Left lung (tissue), 4 donors: ENCODE measurements at regions not wholly inside any gene's neighbourhood (a gene's known extent, or its start where the extent isn't known, plus 50 kb on each side); places are given as distances from the start of the nearest gene placed in this dataset.
"Not testable (repeated sequence)": the region's sequence is repeated elsewhere in the genome, so short reads cannot be mapped to it uniquely, and the experiment has no call there.

Source experiments
- ATAC-seq: fragments of 200-7000 bp; cut with Tn5 transposase; one replicate; pipeline ENCODE4 v1.9.1; 2020; ENCODE audit warnings: moderate library complexity
- DNase-seq, 4 donors: peaks; one replicate each; pipeline ENCODE4 v3.0.0-alpha.2; 2013 to 2020
- H3K27ac ChIP-seq, 2 donors: fragments of 200-600 bp; sonication (generic) in 1 of 2; one replicate each; pipeline versions ENCODE4 v1.5.0 to v1.8.0; 2020 to 2021
- H3K27me3 ChIP-seq, 2 donors: fragments of 200-600 bp; sonication (generic) in 1 of 2; one replicate each; pipeline versions ENCODE4 v1.5.0 to v1.8.0; 2020 to 2021
- H3K36me3 ChIP-seq, 2 donors: fragments of 200-600 bp; sonication (generic) in 1 of 2; one replicate each; pipeline versions ENCODE4 v1.5.0 to v1.8.0; 2020 to 2021
- H3K4me1 ChIP-seq, 2 donors: fragments of 200-600 bp; one replicate each; pipeline ENCODE4 v1.8.0; 2021
- H3K4me3 ChIP-seq, 2 donors: fragments of 200-600 bp; sonication (generic) in 1 of 2; one replicate each; pipeline versions ENCODE4 v1.5.0 to v1.8.0; 2020 to 2021; ENCODE audit warnings: mild to moderate bottlenecking in 1 of 2
- H3K9me3 ChIP-seq, 2 donors: fragments of 200-600 bp; sonication (generic) in 1 of 2; one replicate each; pipeline versions ENCODE4 v1.5.0 to v1.8.0; 2020 to 2021
- intact Hi-C, 2 donors: fragments of 100-400 bp; cut with DNase I; formaldehyde crosslinking; loops; one replicate each; pipeline versions ENCODE4 v1.11.2 to v1.14.2; 2022
- TF ChIP-seq, protein P1 (sequence below), 2 donors: fragments of 200-600 bp; sonication (generic) in 1 of 2; IDR thresholded peaks; one replicate each; pipeline versions ENCODE4 v1.5.0 to v1.8.0; 2021; ENCODE audit warnings: antibody characterized with exemption in 2 of 2
- donor health status: DM: no; HTN: yes; CAD: no.
- donor health status: DM: no; HTN: no; CAD: no.

DNA sequence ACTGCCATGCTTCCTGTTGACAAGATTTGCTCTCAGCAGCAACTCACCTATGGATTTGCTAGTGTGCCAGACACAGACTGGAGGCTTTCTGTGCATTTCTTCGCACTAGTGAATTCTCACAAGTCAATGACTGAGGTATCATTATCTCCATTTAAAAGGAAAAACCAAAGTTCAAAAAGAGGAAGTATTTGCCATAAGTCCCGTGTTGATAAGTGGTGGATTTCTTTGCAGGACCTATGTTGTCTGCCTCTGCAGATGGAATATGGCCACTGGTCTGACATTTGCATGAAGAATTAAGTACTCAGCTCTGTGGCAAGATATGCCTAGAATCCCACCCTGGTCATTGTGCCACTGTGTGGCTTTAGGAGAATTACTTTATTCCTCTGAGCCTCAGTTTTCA, 299.6 kb downstream of the PAX3 start:
- H3K36me3 ChIP-seq: no peaks in the 10 kb centered on the region
- TF ChIP-seq, protein P1, sequence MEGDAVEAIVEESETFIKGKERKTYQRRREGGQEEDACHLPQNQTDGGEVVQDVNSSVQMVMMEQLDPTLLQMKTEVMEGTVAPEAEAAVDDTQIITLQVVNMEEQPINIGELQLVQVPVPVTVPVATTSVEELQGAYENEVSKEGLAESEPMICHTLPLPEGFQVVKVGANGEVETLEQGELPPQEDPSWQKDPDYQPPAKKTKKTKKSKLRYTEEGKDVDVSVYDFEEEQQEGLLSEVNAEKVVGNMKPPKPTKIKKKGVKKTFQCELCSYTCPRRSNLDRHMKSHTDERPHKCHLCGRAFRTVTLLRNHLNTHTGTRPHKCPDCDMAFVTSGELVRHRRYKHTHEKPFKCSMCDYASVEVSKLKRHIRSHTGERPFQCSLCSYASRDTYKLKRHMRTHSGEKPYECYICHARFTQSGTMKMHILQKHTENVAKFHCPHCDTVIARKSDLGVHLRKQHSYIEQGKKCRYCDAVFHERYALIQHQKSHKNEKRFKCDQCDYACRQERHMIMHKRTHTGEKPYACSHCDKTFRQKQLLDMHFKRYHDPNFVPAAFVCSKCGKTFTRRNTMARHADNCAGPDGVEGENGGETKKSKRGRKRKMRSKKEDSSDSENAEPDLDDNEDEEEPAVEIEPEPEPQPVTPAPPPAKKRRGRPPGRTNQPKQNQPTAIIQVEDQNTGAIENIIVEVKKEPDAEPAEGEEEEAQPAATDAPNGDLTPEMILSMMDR (IDR thresholded peaks at IDR 0.05): no peak
- no peak for ATAC-seq

DNA sequence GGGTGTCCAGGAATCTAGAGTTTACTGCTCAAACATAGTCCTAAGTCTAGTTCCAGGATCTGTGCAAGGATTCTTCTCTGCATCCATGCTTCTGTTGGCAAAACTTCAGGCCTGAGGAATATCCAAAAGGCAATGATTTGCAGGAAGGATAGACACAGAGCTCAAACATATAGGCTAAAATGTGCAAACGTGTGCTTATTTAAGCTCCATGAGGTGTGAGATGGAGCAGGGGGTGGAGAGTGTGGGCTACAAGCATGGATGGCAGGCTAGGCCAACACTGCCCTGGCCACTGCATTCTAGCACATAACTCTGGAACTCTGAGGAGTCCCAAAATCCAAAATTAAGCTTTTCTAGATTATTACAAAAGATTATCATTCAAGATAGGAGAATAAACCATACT, 301.1 kb downstream of the PAX3 start:
- DNase-seq: no peak
- Histone ChIP-seq H3K4me3 (no peak overlapping the region), H3K27me3 (no peaks in the 10 kb centered on the region), H3K27ac (no peak overlapping the region), H3K36me3 (no peaks in the 10 kb centered on the region), H3K4me1 (no peaks in the 10 kb centered on the region), H3K9me3 (no peaks in the 10 kb centered on the region)
- intact Hi-C loops: no loop called here
- no peak for ATAC-seq
- TF ChIP-seq, protein P1 (IDR thresholded peaks at IDR 0.05): no peak

More for the DNA sequence above, 299.6 kb downstream of the PAX3 start:
- Histone ChIP-seq H3K27ac (no peak overlapping the region), H3K4me3 (no peak overlapping the region), H3K9me3 (no peaks in the 10 kb centered on the region), H3K27me3 (no peaks in the 10 kb centered on the region), H3K4me1 (no peaks in the 10 kb centered on the region)
- no peak for DNase-seq
- intact Hi-C loops: no loop called here

DNA sequence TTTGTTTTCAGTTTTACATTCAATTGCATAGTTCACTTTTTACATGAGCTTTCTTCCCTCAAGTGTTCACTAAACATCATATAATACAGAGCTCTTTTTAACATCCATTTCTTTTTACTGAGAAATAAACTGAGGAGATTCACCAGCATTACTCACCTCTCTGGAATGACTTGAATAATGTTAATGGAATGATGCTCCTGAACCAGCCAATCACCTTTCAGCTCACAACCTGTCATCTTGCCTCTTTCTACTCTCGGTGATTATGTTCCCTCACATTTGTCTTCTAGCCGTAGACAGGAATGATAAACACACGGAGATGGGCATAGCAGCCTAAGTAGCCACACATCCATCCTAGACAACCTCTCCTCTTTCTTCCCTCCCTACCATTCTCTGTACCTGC, 301.7 kb downstream of the PAX3 start:
- intact Hi-C loops: no loop called here

DNA sequence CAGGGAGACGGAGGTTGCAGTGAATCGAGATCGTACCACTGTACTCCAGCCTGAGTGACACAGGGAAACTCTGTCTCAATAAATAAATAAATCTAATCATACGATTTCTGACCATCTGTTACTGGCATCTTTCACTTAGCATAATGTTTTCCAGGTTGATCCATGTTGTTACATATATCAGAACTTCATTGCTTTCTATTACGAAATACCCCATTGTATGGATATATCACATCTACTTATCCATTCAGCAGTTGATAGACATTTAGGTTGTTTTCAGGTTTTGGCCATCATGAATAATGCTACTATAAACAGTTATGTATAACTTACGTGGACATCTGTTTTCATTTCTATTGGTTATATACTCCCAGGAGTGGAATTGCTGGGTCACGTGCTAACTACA, 303.9 kb downstream of the PAX3 start:
- Histone ChIP-seq H3K36me3 (no peaks in the 10 kb centered on the region), H3K9me3 (no peaks in the 10 kb centered on the region), H3K4me3 (no peak overlapping the region), H3K27me3 (no peaks in the 10 kb centered on the region), H3K4me1 (no peaks in the 10 kb centered on the region), H3K27ac (no peak overlapping the region)
- DNase-seq (no peak), ATAC-seq (no peak)
- intact Hi-C loops: no loop called here
- TF ChIP-seq, protein P1 (IDR thresholded peaks at IDR 0.05): no peak

More for the DNA sequence above, 301.7 kb downstream of the PAX3 start:
- H3K36me3 ChIP-seq: no peaks in the 10 kb centered on the region
- no peak for ATAC-seq
- no peak for DNase-seq
- no peaks in the 10 kb centered on the region for H3K4me1 ChIP-seq
- H3K27me3 ChIP-seq: no peaks in the 10 kb centered on the region
- TF ChIP-seq, protein P1 (IDR thresholded peaks at IDR 0.05): no peak
- no peak overlapping the region for H3K4me3 ChIP-seq
- H3K9me3 ChIP-seq: no peaks in the 10 kb centered on the region
- H3K27ac ChIP-seq: no peak overlapping the region

DNA sequence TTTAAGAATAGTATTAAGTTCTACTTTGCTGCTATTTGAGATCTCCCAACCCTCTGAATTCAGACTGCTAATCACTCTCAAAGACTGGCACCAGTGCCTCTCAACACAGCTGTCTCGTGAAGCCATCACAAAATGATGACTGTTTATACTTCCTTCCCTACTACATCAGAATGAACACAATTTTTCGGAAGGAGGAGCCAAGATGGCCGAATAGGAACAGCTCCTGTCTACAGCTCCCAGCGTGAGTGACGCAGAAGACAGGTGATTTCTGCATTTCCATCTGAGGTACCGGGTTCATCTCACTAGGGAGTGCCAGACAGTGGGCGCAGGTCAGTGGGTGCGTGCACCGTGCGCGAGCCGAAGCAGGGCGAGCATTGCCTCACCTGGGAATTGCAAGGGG, 314.4 kb downstream of the PAX3 start:
- intact Hi-C loops, ATAC-seq, DNase-seq, H3K27ac ChIP-seq, H3K27me3 ChIP-seq, H3K4me3 ChIP-seq, H3K4me1 ChIP-seq, H3K9me3 ChIP-seq, H3K36me3 ChIP-seq: not testable (repeated sequence)

DNA sequence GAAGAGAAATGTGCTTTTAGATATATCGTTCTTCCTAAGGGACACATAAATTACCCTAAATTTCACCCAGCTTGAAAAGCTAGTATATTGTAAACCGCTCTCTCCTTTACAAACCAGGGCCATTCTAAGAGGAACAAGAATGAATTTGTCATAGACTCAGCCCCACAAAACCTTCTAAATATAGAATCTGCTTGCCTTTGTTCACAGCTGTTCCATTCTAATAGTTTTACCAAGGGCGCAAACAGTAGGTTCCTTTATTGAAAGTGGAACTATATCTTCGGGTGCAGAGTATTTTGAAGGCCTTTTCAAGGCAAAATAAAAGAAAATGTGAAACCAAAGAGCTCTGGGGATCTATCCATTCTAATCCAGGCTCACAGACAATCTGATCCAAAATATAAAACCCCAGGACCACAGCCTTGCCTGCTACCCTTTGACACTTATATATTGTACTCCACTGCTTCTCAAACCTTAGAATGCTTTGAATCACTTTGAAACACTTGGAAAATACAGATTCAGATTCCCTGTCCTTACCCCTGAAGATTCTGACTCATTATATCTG, 316.8 kb downstream of the PAX3 start:
- H3K9me3 ChIP-seq: no peaks in the 10 kb centered on the region
- no peak overlapping the region for H3K27ac ChIP-seq
- DNase-seq (no peak), ATAC-seq (no peak)
- no peak overlapping the region for H3K4me3 ChIP-seq
- TF ChIP-seq, protein P1 (IDR thresholded peaks at IDR 0.05): no peak
- no peaks in the 10 kb centered on the region for H3K36me3 ChIP-seq
- H3K4me1 ChIP-seq: no peaks in the 10 kb centered on the region
- intact Hi-C loops: no loop called here
- H3K27me3 ChIP-seq: no peaks in the 10 kb centered on the region
